Right kidney (tissue), 1 donor: ENCODE measurements at regions not wholly inside any gene's neighbourhood (a gene's known extent, or its start where the extent isn't known, plus 50 kb on each side); places are given as distances from the start of the nearest gene placed in this dataset.

ENCODE experiments used
- DNase-seq: peaks from one replicate; pipeline ENCODE4 v3.0.0-alpha.2; 2016

- DNase-seq = no peak
These were observed 126.1 kb downstream of the FAT4 start for GRCh38 chr4:125440814-125441213.

- DNase-seq = no peak
These were observed 129.4 kb downstream of the FAT4 start for GRCh38 chr4:125444166-125444565.

- DNase-seq = no peak
These were observed 130.8 kb downstream of the FAT4 start for GRCh38 chr4:125445525-125445924.

- DNase-seq = no peak
These were observed 133.0 kb downstream of the FAT4 start for GRCh38 chr4:125447551-125448290.

- DNase-seq = no peak
These were observed 141.3 kb downstream of the FAT4 start for GRCh38 chr4:125456075-125456474.

GRCh38 chr4:125459531-125459930, 144.8 kb downstream of the FAT4 start:
- DNase-seq = no peak

GRCh38 chr4:125461676-125462363, 147.1 kb downstream of the FAT4 start:
- no peak for DNase-seq

- no peak for DNase-seq
These were observed 149.4 kb downstream of the FAT4 start for GRCh38 chr4:125464146-125464545.

GRCh38 chr4:125481334-125482045, 166.7 kb downstream of the FAT4 start:
- no peak for DNase-seq

- no peak for DNase-seq
These were observed 168.1 kb downstream of the FAT4 start for GRCh38 chr4:125482822-125483221.

- DNase-seq = no peak
These were observed 168.5 kb downstream of the FAT4 start for GRCh38 chr4:125483278-125483677.

GRCh38 chr4:125484912-125485311, 170.2 kb downstream of the FAT4 start:
- DNase-seq = no peak

- no peak for DNase-seq
These were observed 171.6 kb downstream of the FAT4 start for GRCh38 chr4:125486351-125486750.

- DNase-seq = no peak
These were observed 175.4 kb downstream of the FAT4 start for GRCh38 chr4:125489952-125490690.

GRCh38 chr4:125492957-125493356, 178.2 kb downstream of the FAT4 start:
- DNase-seq = no peak

GRCh38 chr4:125497861-125498260, 183.1 kb downstream of the FAT4 start:
- DNase-seq = no peak

GRCh38 chr4:125498981-125499380, 184.2 kb downstream of the FAT4 start:
- DNase-seq = no peak

- DNase-seq = no peak
These were observed 186.3 kb downstream of the FAT4 start for GRCh38 chr4:125501090-125501489.

- DNase-seq = no peak
These were observed 186.8 kb downstream of the FAT4 start for GRCh38 chr4:125501568-125501967.

GRCh38 chr4:125505621-125506020, 190.9 kb downstream of the FAT4 start:
- no peak for DNase-seq

GRCh38 chr4:125507141-125507540, 192.4 kb downstream of the FAT4 start:
- no peak for DNase-seq

GRCh38 chr4:125511715-125512114, 197.0 kb downstream of the FAT4 start:
- no peak for DNase-seq

GRCh38 chr4:125515016-125515415, 200.3 kb downstream of the FAT4 start:
- DNase-seq = no peak
